ENCODE measurements at regions not wholly inside any gene's neighbourhood (a gene's known extent, or its start where the extent isn't known, plus 50 kb on each side); places are given as distances from the start of the nearest gene placed in this dataset.

DNA sequence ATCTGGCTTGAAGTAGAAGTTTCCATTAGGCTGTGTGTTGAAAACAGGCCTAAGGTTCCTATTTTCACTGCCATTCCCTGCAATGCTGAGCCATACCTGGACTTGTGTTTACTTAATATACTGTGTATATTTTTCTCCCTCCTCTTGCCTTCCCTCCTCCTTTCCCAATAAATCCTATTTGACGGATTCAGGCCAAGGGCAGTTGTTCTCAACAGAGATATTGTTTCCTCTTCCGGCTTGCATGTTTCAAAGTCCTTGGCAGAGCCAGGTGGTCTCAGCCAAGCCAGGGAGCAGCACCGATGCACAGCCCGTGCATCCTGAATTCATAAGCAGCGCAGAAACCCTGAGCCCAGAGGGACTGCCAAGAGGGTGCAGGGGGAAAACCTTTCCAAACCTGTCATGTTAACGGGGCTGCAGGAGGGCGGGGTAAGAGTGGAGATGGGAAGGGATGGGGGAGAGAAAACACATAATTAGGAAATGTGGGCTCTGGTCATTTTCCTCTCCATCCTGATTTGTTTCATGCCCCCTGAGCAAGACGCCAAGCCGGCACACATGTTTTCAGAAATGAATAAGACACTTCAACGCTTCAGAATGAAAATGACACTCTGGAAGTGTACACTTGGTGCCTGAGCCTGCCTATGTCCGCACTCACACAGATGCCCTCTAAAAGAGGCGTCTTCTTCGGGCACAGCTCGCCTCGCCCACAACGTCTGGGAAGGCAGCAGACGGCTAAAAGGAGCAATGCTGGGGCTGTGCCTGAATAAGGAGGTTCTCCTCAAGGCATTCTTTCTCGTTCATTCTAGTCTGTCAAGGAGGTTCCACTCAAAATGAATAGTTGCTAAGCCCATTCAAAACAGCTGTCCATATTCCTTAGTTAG is 149.3 kb upstream of the UBL3 start:
- H3K27me3 ChIP-seq (ENCODE audit: low read length), result no peaks in the 10 kb centered on the region

DNA sequence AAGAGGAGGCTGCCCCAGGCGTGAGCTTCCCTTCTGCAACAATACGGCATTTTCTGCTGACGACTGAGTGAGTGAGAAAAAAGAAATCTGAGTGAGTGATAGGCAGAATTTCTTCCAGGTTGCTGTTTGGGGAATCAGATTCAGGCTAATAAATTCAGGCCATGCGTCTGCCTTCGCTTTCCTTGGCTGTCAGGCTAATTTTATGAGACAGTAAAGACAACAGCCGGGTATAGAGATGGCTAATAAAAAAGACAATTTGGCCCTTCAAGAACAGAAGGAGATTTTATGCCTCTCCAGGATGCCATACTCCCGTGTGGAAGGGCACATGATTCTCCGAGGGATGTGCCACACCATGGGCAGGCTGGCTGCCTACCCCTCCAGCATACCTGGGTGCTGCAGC is 145.9 kb upstream of the UBL3 start:
- Histone ChIP-seq H2AFZ (ENCODE audit: low read length) (no peak overlapping the region), H3K9ac (ENCODE audit: low read length) (no peak overlapping the region), H3K4me1 (ENCODE audit: low read length) (no peaks in the 10 kb centered on the region), H3K9me3 (ENCODE audit: low read length) (no peaks in the 10 kb centered on the region), H3K27me3 (ENCODE audit: low read length) (no peaks in the 10 kb centered on the region), H3K36me3 (ENCODE audit: insufficient read depth, low read length) (no peaks in the 10 kb centered on the region), H3K27ac (ENCODE audit: low read length) (no peak overlapping the region), H4K20me1 (ENCODE audit: insufficient read depth, low read depth, low read length) (no peaks in the 10 kb centered on the region), H3K79me2 (ENCODE audit: low read length) (no peaks in the 10 kb centered on the region), H3K4me2 (ENCODE audit: low read depth, low read length, poor library complexity, severe bottlenecking) (no peak overlapping the region), H3K4me3 (ENCODE audit: low read length) (no peak overlapping the region), H3K9me2 (replicated peaks; ENCODE audit: insufficient read depth, low read length) (no peaks in the 10 kb centered on the region)
- DNase-seq, result no peak

More for the DNA sequence above, 149.3 kb upstream of the UBL3 start:
- no peaks in the 10 kb centered on the region for H4K20me1 ChIP-seq (ENCODE audit: insufficient read depth, low read depth, low read length)
- no peak overlapping the region for H2AFZ ChIP-seq (ENCODE audit: low read length)
- H3K4me3 ChIP-seq (ENCODE audit: low read length), result no peak overlapping the region
- H3K9me3 ChIP-seq (ENCODE audit: low read length), result no peaks in the 10 kb centered on the region
- no peak for DNase-seq
- no peaks in the 10 kb centered on the region for H3K9me2 ChIP-seq (replicated peaks; ENCODE audit: insufficient read depth, low read length)
- H3K27ac ChIP-seq (ENCODE audit: low read length), result no peak overlapping the region
- H3K79me2 ChIP-seq (ENCODE audit: low read length), result no peaks in the 10 kb centered on the region
- no peak overlapping the region for H3K9ac ChIP-seq (ENCODE audit: low read length)
- H3K4me1 ChIP-seq (ENCODE audit: low read length), result no peaks in the 10 kb centered on the region
- no peaks in the 10 kb centered on the region for H3K36me3 ChIP-seq (ENCODE audit: insufficient read depth, low read length)
- H3K4me2 ChIP-seq (ENCODE audit: low read depth, low read length, poor library complexity, severe bottlenecking), result no peak overlapping the region

DNA sequence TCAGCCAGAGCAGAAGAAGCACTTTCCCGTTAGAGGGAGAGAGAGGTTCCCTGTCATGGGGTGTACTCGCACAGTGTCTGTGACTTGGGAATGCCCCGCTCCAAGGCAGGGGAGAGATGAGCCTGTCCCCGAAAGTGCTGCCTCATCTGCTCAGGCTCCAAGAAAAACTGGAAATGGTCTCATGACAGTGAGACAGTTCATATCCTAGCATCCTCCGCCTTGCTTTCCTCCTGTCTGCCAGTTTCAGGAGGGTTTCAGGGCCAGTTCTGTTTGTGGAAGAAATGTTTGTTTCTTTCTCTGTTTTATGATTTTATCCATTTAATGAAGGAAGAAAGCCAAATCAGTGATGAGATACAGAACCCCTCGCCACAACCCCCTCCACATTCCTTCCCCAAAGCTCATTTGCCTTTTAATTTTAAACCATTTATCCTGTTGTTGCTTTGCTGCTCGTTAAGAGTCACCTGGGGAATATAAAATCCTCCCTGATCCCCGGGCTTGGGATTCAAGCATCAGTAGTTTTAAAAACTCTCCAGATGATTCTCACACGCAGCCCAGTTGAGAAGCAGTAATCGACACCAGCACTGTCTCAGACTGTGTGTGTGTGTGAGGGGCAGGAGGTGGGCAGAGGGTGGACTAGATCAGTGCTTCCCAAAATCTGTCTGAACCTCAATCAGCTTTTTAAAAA is 144.6 kb upstream of the UBL3 start:
- H2AFZ ChIP-seq (ENCODE audit: low read length), result no peak overlapping the region
- no peak for DNase-seq
- no peak overlapping the region for H3K4me3 ChIP-seq (ENCODE audit: low read length)
- no peak overlapping the region for H3K27ac ChIP-seq (ENCODE audit: low read length)
- no peak overlapping the region for H3K9ac ChIP-seq (ENCODE audit: low read length)
- H3K9me2 ChIP-seq (replicated peaks; ENCODE audit: insufficient read depth, low read length), result no peaks in the 10 kb centered on the region
- H3K36me3 ChIP-seq (ENCODE audit: insufficient read depth, low read length), result no peaks in the 10 kb centered on the region
- H3K4me1 ChIP-seq (ENCODE audit: low read length), result no peaks in the 10 kb centered on the region
- H4K20me1 ChIP-seq (ENCODE audit: insufficient read depth, low read depth, low read length), result no peaks in the 10 kb centered on the region
- no peaks in the 10 kb centered on the region for H3K9me3 ChIP-seq (ENCODE audit: low read length)
- H3K79me2 ChIP-seq (ENCODE audit: low read length), result no peaks in the 10 kb centered on the region
- no peaks in the 10 kb centered on the region for H3K27me3 ChIP-seq (ENCODE audit: low read length)
- no peak overlapping the region for H3K4me2 ChIP-seq (ENCODE audit: low read depth, low read length, poor library complexity, severe bottlenecking)

GRCh38 chr13:29993716-29994488 is 143.5 kb upstream of the UBL3 start:
- no peak overlapping the region for H2AFZ ChIP-seq (ENCODE audit: low read length)
- no peaks in the 10 kb centered on the region for H3K4me1 ChIP-seq (ENCODE audit: low read length)
- no peak for DNase-seq
- H3K36me3 ChIP-seq (ENCODE audit: insufficient read depth, low read length), result no peaks in the 10 kb centered on the region
- H3K27ac ChIP-seq (ENCODE audit: low read length), result no peak overlapping the region
- H3K4me3 ChIP-seq (ENCODE audit: low read length), result no peak overlapping the region
- H3K4me2 ChIP-seq (ENCODE audit: low read depth, low read length, poor library complexity, severe bottlenecking), result no peak overlapping the region
- no peaks in the 10 kb centered on the region for H3K9me2 ChIP-seq (replicated peaks; ENCODE audit: insufficient read depth, low read length)
- H3K79me2 ChIP-seq (ENCODE audit: low read length), result no peaks in the 10 kb centered on the region
- no peaks in the 10 kb centered on the region for H3K9me3 ChIP-seq (ENCODE audit: low read length)
- no peak overlapping the region for H3K9ac ChIP-seq (ENCODE audit: low read length)
- no peaks in the 10 kb centered on the region for H3K27me3 ChIP-seq (ENCODE audit: low read length)
- no peaks in the 10 kb centered on the region for H4K20me1 ChIP-seq (ENCODE audit: insufficient read depth, low read depth, low read length)

DNA sequence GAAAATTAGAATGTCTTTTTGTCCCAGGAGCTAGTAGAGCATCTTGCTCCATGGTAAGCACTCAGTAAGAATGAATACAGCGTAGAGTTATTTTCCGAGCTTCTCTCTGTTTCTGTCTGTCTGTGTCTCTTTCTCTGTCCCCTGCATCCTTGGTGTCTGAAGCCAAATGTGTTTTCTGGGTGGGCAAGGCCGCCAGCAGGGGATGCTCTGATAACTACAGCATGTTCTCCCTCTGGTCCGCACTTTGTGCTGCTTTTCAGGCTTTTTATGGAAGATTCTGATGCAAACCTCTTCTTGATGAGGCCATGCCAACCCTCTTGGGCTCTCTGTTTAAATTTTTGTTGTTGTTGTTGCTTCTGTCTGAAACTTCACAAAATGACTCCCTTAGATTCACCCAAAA is 142.8 kb upstream of the UBL3 start:
- no peak overlapping the region for H3K9ac ChIP-seq (ENCODE audit: low read length)
- no peaks in the 10 kb centered on the region for H3K36me3 ChIP-seq (ENCODE audit: insufficient read depth, low read length)
- no peaks in the 10 kb centered on the region for H4K20me1 ChIP-seq (ENCODE audit: insufficient read depth, low read depth, low read length)
- DNase-seq, result no peak
- no peaks in the 10 kb centered on the region for H3K9me2 ChIP-seq (replicated peaks; ENCODE audit: insufficient read depth, low read length)
- no peak overlapping the region for H2AFZ ChIP-seq (ENCODE audit: low read length)
- H3K79me2 ChIP-seq (ENCODE audit: low read length), result no peaks in the 10 kb centered on the region
- H3K27ac ChIP-seq (ENCODE audit: low read length), result no peak overlapping the region
- no peak overlapping the region for H3K4me3 ChIP-seq (ENCODE audit: low read length)
- H3K4me1 ChIP-seq (ENCODE audit: low read length), result no peaks in the 10 kb centered on the region
- H3K27me3 ChIP-seq (ENCODE audit: low read length), result no peaks in the 10 kb centered on the region
- no peaks in the 10 kb centered on the region for H3K9me3 ChIP-seq (ENCODE audit: low read length)
- H3K4me2 ChIP-seq (ENCODE audit: low read depth, low read length, poor library complexity, severe bottlenecking), result no peak overlapping the region

DNA sequence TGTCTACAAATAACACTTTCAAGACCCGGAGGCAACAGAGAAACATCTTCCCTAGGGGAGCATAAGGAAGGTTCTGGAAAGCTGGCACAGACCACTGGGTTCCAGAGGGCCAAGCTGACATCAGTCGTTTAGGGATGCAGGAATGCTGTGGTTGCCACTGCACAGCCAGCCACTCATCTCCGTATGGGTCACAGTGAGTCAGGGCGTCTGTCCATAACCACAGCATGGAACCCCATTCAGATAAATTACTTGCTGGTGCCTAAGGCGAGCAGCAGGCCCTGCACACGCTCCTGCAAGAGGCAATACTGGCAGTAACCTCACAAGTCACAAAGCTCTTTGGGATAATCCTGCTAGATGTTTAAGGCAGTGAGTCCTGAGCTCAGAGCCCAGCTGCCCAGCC is 140.9 kb upstream of the UBL3 start:
- no peaks in the 10 kb centered on the region for H3K4me1 ChIP-seq (ENCODE audit: low read length)
- no peaks in the 10 kb centered on the region for H3K9me3 ChIP-seq (ENCODE audit: low read length)
- no peaks in the 10 kb centered on the region for H3K9me2 ChIP-seq (replicated peaks; ENCODE audit: insufficient read depth, low read length)
- H4K20me1 ChIP-seq (ENCODE audit: insufficient read depth, low read depth, low read length), result no peaks in the 10 kb centered on the region
- H3K36me3 ChIP-seq (ENCODE audit: insufficient read depth, low read length), result no peaks in the 10 kb centered on the region
- no peak for DNase-seq
- no peak overlapping the region for H3K27ac ChIP-seq (ENCODE audit: low read length)
- H2AFZ ChIP-seq (ENCODE audit: low read length), result no peak overlapping the region
- no peak overlapping the region for H3K4me3 ChIP-seq (ENCODE audit: low read length)
- no peak overlapping the region for H3K4me2 ChIP-seq (ENCODE audit: low read depth, low read length, poor library complexity, severe bottlenecking)
- no peaks in the 10 kb centered on the region for H3K79me2 ChIP-seq (ENCODE audit: low read length)
- H3K27me3 ChIP-seq (ENCODE audit: low read length), result no peaks in the 10 kb centered on the region
- no peak overlapping the region for H3K9ac ChIP-seq (ENCODE audit: low read length)

DNA sequence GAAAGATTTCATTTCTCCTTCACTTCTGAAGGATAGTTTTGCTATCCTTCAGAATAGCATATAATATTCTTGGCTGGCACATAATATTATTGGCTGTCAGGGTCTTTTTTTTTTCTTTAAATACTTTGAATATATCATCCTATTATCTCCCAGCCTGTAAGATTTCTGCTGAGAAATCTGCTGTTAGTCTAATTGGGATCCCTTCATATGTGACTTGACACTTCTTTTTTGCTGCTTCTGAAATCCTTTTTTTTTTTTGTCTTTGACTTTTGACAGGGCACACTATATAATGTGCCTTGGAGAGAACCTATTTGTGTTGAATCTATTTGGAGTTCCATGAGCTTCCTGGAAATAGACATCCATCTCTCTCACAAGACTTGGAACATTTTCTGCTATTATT is 136.9 kb upstream of the UBL3 start:
- Histone ChIP-seq H3K4me1 (ENCODE audit: low read length) (no peaks in the 10 kb centered on the region), H3K4me2 (ENCODE audit: low read depth, low read length, poor library complexity, severe bottlenecking) (no peak overlapping the region), H2AFZ (ENCODE audit: low read length) (no peak overlapping the region), H3K27ac (ENCODE audit: low read length) (no peak overlapping the region), H4K20me1 (ENCODE audit: insufficient read depth, low read depth, low read length) (no peaks in the 10 kb centered on the region), H3K4me3 (ENCODE audit: low read length) (no peak overlapping the region), H3K27me3 (ENCODE audit: low read length) (no peaks in the 10 kb centered on the region), H3K79me2 (ENCODE audit: low read length) (no peaks in the 10 kb centered on the region), H3K36me3 (ENCODE audit: insufficient read depth, low read length) (no peaks in the 10 kb centered on the region), H3K9me3 (ENCODE audit: low read length) (no peaks in the 10 kb centered on the region), H3K9ac (ENCODE audit: low read length) (no peak overlapping the region), H3K9me2 (replicated peaks; ENCODE audit: insufficient read depth, low read length) (no peaks in the 10 kb centered on the region)
- DNase-seq, result no peak

- H3K9me3 ChIP-seq (ENCODE audit: low read length), result no peaks in the 10 kb centered on the region
- no peak overlapping the region for H3K27ac ChIP-seq (ENCODE audit: low read length)
- no peak for DNase-seq
- no peak overlapping the region for H3K4me2 ChIP-seq (ENCODE audit: low read depth, low read length, poor library complexity, severe bottlenecking)
- H3K9me2 ChIP-seq (replicated peaks; ENCODE audit: insufficient read depth, low read length), result no peaks in the 10 kb centered on the region
- H3K27me3 ChIP-seq (ENCODE audit: low read length), result no peaks in the 10 kb centered on the region
- no peak overlapping the region for H3K9ac ChIP-seq (ENCODE audit: low read length)
- H3K4me1 ChIP-seq (ENCODE audit: low read length), result no peaks in the 10 kb centered on the region
- H3K4me3 ChIP-seq (ENCODE audit: low read length), result no peak overlapping the region
- H2AFZ ChIP-seq (ENCODE audit: low read length), result no peak overlapping the region
- no peaks in the 10 kb centered on the region for H3K79me2 ChIP-seq (ENCODE audit: low read length)
- no peaks in the 10 kb centered on the region for H4K20me1 ChIP-seq (ENCODE audit: insufficient read depth, low read depth, low read length)
- no peaks in the 10 kb centered on the region for H3K36me3 ChIP-seq (ENCODE audit: insufficient read depth, low read length)
Measured at GRCh38 chr13:29980339-29980738, 129.9 kb upstream of the UBL3 start.

All from Karpas-422 (cell line).